H1 (cell line): ENCODE measurements at regions not wholly inside any gene's neighbourhood (a gene's known extent, or its start where the extent isn't known, plus 50 kb on each side); places are given as distances from the start of the nearest gene placed in this dataset.

ENCODE experiments used
- CTCF ChIA-PET: fragments of 300-600 bp; sonication (Branson Sonifier 250); formaldehyde crosslinking; loops from one replicate; lab custom pipeline; 2021; ENCODE audit not compliant: partially characterized antibody; lab: Charles Lee
- POLR2A ChIA-PET: fragments of 300-600 bp; sonication (Branson Sonifier 250); formaldehyde crosslinking; loops from one replicate; lab custom pipeline; 2021; ENCODE audit warnings: inconsistent platforms; ENCODE audit not compliant: partially characterized antibody; lab: Charles Lee
- DNase-seq, 2 experiments: peaks; one replicate each; pipeline versions ENCODE4 v3.0.0 to v3.0.0-alpha.2; 2010 to 2022; ENCODE audit warnings: low spot score in 2 of 2, low read depth in 1 of 2, mixed read lengths in 1 of 2
- FAIRE-seq: peaks from 2 replicates; lab custom pipeline; 2011; peaks lifted over from hg19 to GRCh38; lab: Jason Lieb, UNC
- H2AFZ ChIP-seq: 2 replicates; pipeline ENCODE4 v1.8.1; 2012; ENCODE audit warnings: low read length, inconsistent platforms
- H2AK5ac ChIP-seq: 2 replicates; pipeline ENCODE4 v1.6.1; 2013; ENCODE audit warnings: low read depth, low read length
- H2BK120ac ChIP-seq: replicated peaks from 2 replicates; pipeline ENCODE3; 2013; ENCODE audit warnings: low read depth, low read length, inconsistent platforms
- H2BK12ac ChIP-seq: 2 replicates; pipeline ENCODE4 v1.6.1; 2013; ENCODE audit warnings: low read depth, low read length
- H2BK15ac ChIP-seq: 2 replicates; pipeline ENCODE4 v1.6.1; 2013; ENCODE audit warnings: low read length
- H2BK20ac ChIP-seq: 2 replicates; pipeline ENCODE4 v1.6.1; 2013; ENCODE audit warnings: low read length
- H2BK5ac ChIP-seq: 2 replicates; pipeline ENCODE4 v1.6.1; 2013; ENCODE audit warnings: low read depth, low read length
- H3K14ac ChIP-seq: 2 replicates; pipeline ENCODE4 v1.6.1; 2013; ENCODE audit warnings: inconsistent platforms; ENCODE audit not compliant: insufficient read length
- H3K18ac ChIP-seq: 2 replicates; pipeline ENCODE4 v1.6.1; 2013; ENCODE audit warnings: low read length; ENCODE audit errors: extremely low read depth
- H3K23ac ChIP-seq: 2 replicates; pipeline ENCODE4 v1.6.1; 2013; ENCODE audit warnings: inconsistent platforms; ENCODE audit not compliant: insufficient read length
- H3K23me2 ChIP-seq: 2 replicates; pipeline ENCODE4 v1.6.1; 2013; ENCODE audit warnings: low read depth, low read length
- H3K27ac ChIP-seq: 2 replicates; pipeline ENCODE4 v1.6.1; 2011; ENCODE audit warnings: low read depth, low read length, inconsistent platforms
- H3K27me3 ChIP-seq, 4 experiments: replicated peaks in 1 of 4; 1 replicate in 1 of 4; 2 replicates in 3 of 4; pipeline versions ENCODE4 v1.6.1 to v1.8.1; 2011 to 2013; ENCODE audit warnings: low read length in 3 of 4, mild to moderate bottlenecking in 3 of 4, inconsistent platforms in 2 of 4, mixed read lengths in 2 of 4, moderate library complexity in 1 of 4; ENCODE audit not compliant: control insufficient read depth in 3 of 4, insufficient read depth in 3 of 4; ENCODE audit errors: extremely low read depth in 1 of 4
- H3K36me3 ChIP-seq, 4 experiments: 2 replicates each; pipeline versions ENCODE4 v1.6.1 to v1.8.1; 2011 to 2013; ENCODE audit warnings: mild to moderate bottlenecking in 4 of 4, low read length in 3 of 4, moderate library complexity in 2 of 4, control low read depth in 1 of 4, inconsistent platforms in 1 of 4; ENCODE audit not compliant: insufficient read depth in 4 of 4, control insufficient read depth in 2 of 4
- H3K4ac ChIP-seq: replicated peaks from 2 replicates; pipeline ENCODE3; 2013; ENCODE audit warnings: low read length, low read depth, mixed read lengths, inconsistent platforms; ENCODE audit not compliant: insufficient read length
- H3K4me1 ChIP-seq, 4 experiments: replicated peaks in 1 of 4; 1 replicate in 1 of 4; 2 replicates in 3 of 4; pipeline versions ENCODE4 v1.6.1 to v1.8.1; 2011 to 2013; ENCODE audit warnings: low read length in 3 of 4, inconsistent platforms in 2 of 4, mixed read lengths in 1 of 4; ENCODE audit not compliant: insufficient read depth in 4 of 4, control insufficient read depth in 3 of 4
- H3K4me2 ChIP-seq, 2 experiments: 2 replicates each; pipeline versions ENCODE4 v1.6.1 to v1.8.1; 2011 to 2013; ENCODE audit warnings: low read depth in 2 of 2, low read length in 2 of 2, control low read depth in 1 of 2, inconsistent platforms in 1 of 2, mild to moderate bottlenecking in 1 of 2; ENCODE audit not compliant: insufficient read depth in 1 of 2
- H3K4me3 ChIP-seq, 4 experiments: fragments of 200-600, 300-600 bp in 1 of 4; sonication (generic), shearing (Covaris generic), sonication (Bioruptor Twin) in 1 of 4; 2 replicates each; pipeline versions ENCODE4 v1.5.1 to v1.8.1; 2011 to 2016; ENCODE audit warnings: low read length in 4 of 4, low read depth in 3 of 4, control low read depth in 2 of 4, inconsistent platforms in 2 of 4, mild to moderate bottlenecking in 2 of 4, mixed read lengths in 1 of 4, moderate library complexity in 1 of 4; ENCODE audit not compliant: insufficient read depth in 2 of 4; ENCODE audit errors: extremely low read depth in 1 of 4
- H3K56ac ChIP-seq: replicated peaks from 2 replicates; pipeline ENCODE3; 2013; ENCODE audit warnings: low read depth, mild to moderate bottlenecking, mixed read lengths, low read length, inconsistent platforms; ENCODE audit not compliant: insufficient read length
- H3K79me1 ChIP-seq: 2 replicates; pipeline ENCODE4 v1.6.1; 2013; ENCODE audit warnings: low read depth, low read length, control low read depth
- H3K79me2 ChIP-seq, 2 experiments: 2 replicates each; pipeline versions ENCODE4 v1.6.1 to v1.8.1; 2012 to 2013; ENCODE audit warnings: low read length in 2 of 2, mild to moderate bottlenecking in 2 of 2, inconsistent platforms in 1 of 2; ENCODE audit not compliant: insufficient read depth in 2 of 2, control insufficient read depth in 1 of 2
- H3K9ac ChIP-seq, 4 experiments: replicated peaks in 1 of 4; 1 replicate in 1 of 4; 2 replicates in 3 of 4; pipeline versions ENCODE4 v1.6.1 to v1.8.1; 2011 to 2013; ENCODE audit warnings: low read depth in 3 of 4, low read length in 3 of 4, control low read depth in 2 of 4, mild to moderate bottlenecking in 2 of 4, moderate library complexity in 2 of 4, inconsistent platforms in 1 of 4; ENCODE audit errors: extremely low read depth in 1 of 4
- H3K9me3 ChIP-seq, 2 experiments: 2 replicates each; pipeline versions ENCODE4 v1.6.1 to v1.8.1; 2012 to 2013; ENCODE audit warnings: mild to moderate bottlenecking in 2 of 2, moderate library complexity in 2 of 2, control low read depth in 1 of 2, inconsistent platforms in 1 of 2, low read depth in 1 of 2, low read length in 1 of 2, mixed read lengths in 1 of 2; ENCODE audit not compliant: insufficient read depth in 2 of 2
- H4K20me1 ChIP-seq, 2 experiments: replicated peaks in 1 of 2; 2 replicates each; pipeline versions ENCODE3 to v1.8.1; 2011 to 2013; ENCODE audit warnings: inconsistent platforms in 2 of 2, low read length in 2 of 2, mild to moderate bottlenecking in 1 of 2; ENCODE audit not compliant: insufficient read depth in 2 of 2, control insufficient read depth in 1 of 2
- H4K5ac ChIP-seq: 2 replicates; pipeline ENCODE4 v1.6.1; 2013; ENCODE audit warnings: low read length, low read depth, mixed read lengths, inconsistent platforms; ENCODE audit not compliant: insufficient read length
- H4K8ac ChIP-seq: 2 replicates; pipeline ENCODE4 v1.8.0; 2013; ENCODE audit warnings: mild to moderate bottlenecking, moderate library complexity, low read length, inconsistent platforms; ENCODE audit not compliant: insufficient read depth; ENCODE audit errors: extremely low read depth
- H4K91ac ChIP-seq: replicated peaks from 2 replicates; pipeline ENCODE3; 2013; ENCODE audit warnings: low read length, mixed read lengths, inconsistent platforms; ENCODE audit not compliant: insufficient read length
- CTBP2 ChIP-seq: IDR thresholded peaks from 2 replicates; pipeline ENCODE4 v1.7.0; 2011; ENCODE audit warnings: borderline replicate concordance, mild to moderate bottlenecking, moderate library complexity, mixed read lengths, low read length; ENCODE audit not compliant: insufficient read depth, insufficient read length
- GABPA ChIP-seq: IDR thresholded peaks from 2 replicates; pipeline ENCODE4 v1.6.1; 2011; ENCODE audit warnings: mild to moderate bottlenecking, low read length, moderate library complexity, borderline replicate concordance; ENCODE audit not compliant: insufficient read depth
- JUN ChIP-seq: IDR thresholded peaks from 2 replicates; pipeline ENCODE4 v1.6.1; 2011; ENCODE audit warnings: low read depth, mild to moderate bottlenecking, improper control_type of control experiment, low read length
- POU5F1 ChIP-seq: IDR thresholded peaks from 2 replicates; pipeline ENCODE4 v1.6.1; 2011; ENCODE audit warnings: low read depth, mild to moderate bottlenecking, low read length, moderate library complexity
- RAD21 ChIP-seq, 2 experiments: IDR thresholded peaks in 1 of 2; conservative IDR thresholded peaks in 1 of 2; 2 replicates each; pipeline ENCODE4 v1.6.1; 2011; ENCODE audit warnings: low read depth in 2 of 2, low read length in 2 of 2, improper control_type of control experiment in 1 of 2, inconsistent platforms in 1 of 2, mild to moderate bottlenecking in 1 of 2, moderate library complexity in 1 of 2
- RXRA ChIP-seq: IDR thresholded peaks from 2 replicates; pipeline ENCODE4 v1.6.1; 2011; ENCODE audit warnings: low read depth, mild to moderate bottlenecking, low read length, moderate library complexity; ENCODE audit not compliant: insufficient read depth
- ZNF274 ChIP-seq: IDR thresholded peaks from 2 replicates; pipeline ENCODE4 v1.7.0; 2012; ENCODE audit warnings: low read length, borderline replicate concordance; ENCODE audit errors: extremely low read depth
- WGBS, 2 experiments: shearing (Covaris generic) in 1 of 2; methylation state at CpG; one replicate each; pipeline versions ENCODE4 v1.1.6 to v1.1.7; 2013 to 2015; ENCODE audit warnings: low lambda C conversion rate in 2 of 2, mixed read lengths in 2 of 2, inconsistent platforms in 1 of 2, low coverage in 1 of 2, missing lambda C conversion rate in 1 of 2; ENCODE audit not compliant: insufficient replicate concordance in 2 of 2, insufficient coverage in 1 of 2, insufficient read length in 1 of 2; ENCODE audit errors: extremely low coverage in 1 of 2, missing lambda C conversion rate in 1 of 2; 5-methylcytosine and 5-hydroxymethylcytosine counted together
- TF ChIP-seq, protein P1 (sequence below), 3 experiments: IDR thresholded peaks; 1 replicate in 2 of 3; 2 replicates in 1 of 3; pipeline versions ENCODE4 v1.5.1 to v1.6.1; 2011; ENCODE audit warnings: low read length in 3 of 3, mild to moderate bottlenecking in 3 of 3, inconsistent platforms in 2 of 3, low read depth in 1 of 3, moderate library complexity in 1 of 3; ENCODE audit not compliant: insufficient read depth in 1 of 3; ENCODE audit errors: control extremely low read depth in 1 of 3

DNA sequence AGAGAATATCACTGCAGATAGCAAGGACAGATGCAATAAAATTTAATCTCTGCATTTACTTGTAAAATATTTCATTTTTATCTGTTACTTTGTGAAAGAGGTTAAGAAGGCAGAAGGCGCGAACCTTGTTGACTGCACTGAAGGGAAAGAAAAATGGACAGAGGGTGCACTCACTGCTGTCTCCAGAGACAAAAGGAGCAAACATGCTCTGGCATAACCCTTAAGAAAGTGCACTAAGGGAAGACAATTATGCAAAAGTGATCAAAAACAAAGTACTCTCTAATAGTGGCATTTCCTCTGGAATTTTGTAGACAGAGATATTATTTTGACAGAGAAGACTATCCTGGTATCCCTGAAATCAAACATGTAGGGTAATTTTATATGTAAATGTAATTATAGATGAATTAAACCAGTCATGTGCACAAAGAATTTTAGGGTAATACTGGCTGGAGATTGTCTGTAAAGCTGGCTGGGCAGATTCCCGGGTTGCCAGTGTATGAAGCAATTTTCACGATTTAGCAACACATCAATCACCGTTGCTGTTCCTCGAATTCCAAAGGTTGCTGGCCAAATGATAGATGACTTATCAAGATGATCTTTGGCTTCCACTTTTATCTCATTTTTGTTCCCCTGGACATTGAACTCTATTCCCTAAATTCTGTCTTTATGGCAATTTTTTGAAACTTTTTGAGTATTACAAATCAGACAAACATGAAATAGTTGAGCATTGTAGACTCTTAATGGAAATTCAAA is 1176.9 kb downstream of the SUCLG1 start:
- Histone ChIP-seq H4K91ac (no peak overlapping the region), H3K56ac (no peak overlapping the region), H3K4me3 (no peak overlapping the region), H3K23ac (no peak overlapping the region), H3K4me1 (no peaks in the 10 kb centered on the region; a peak in 1 of 7 replicates), H3K79me2 (no peaks in the 10 kb centered on the region), H3K36me3 (peaks cover 0 to 19% (median 6%) of the 10 kb centered on the region in 4 experiments; a peak in 2 of 8 replicates), H3K18ac (0 out of 2 replicates have a peak overlapping the region, but pooled peaks have one; percentile 39), H3K4me2 (no peak overlapping the region), H2BK12ac (0 out of 2 replicates have a peak overlapping the region, but pooled peaks have one; percentile 64), H4K8ac (no peak overlapping the region), H3K27me3 (no peaks in the 10 kb centered on the region), H4K5ac (peak overlapping the region; percentile 88), H2BK5ac (no peak overlapping the region; the same call in 1 of the 2 replicates), H3K27ac (no peak overlapping the region), H3K14ac (no peak overlapping the region), H2BK120ac (no peak overlapping the region), H3K79me1 (no peaks in the 10 kb centered on the region), H3K9me3 (peaks cover 8 to 22% of the 10 kb centered on the region in 2 experiments; a peak in 3 of 4 replicates), H3K4ac (no peak overlapping the region), H3K9ac (no peak overlapping the region), H2BK20ac (peak overlapping the region; percentile 87; the same call in 1 of the 2 replicates), H4K20me1 (no peaks in the 10 kb centered on the region), H2AFZ (no peak overlapping the region), H2AK5ac (no peak overlapping the region), H3K23me2 (no peaks in the 10 kb centered on the region), H2BK15ac (no peak overlapping the region)
- ChIA-PET CTCF (no interaction called here), POLR2A (no interaction called here)
- DNase-seq, result no peak
- 88% methylated on average over 6 of the region's 6 CpGs; no CpG with 5 or more reads in 1 of the 2 experiments for WGBS, 2 experiments
- no peak for FAIRE-seq
- TF ChIP-seq ZNF274 (no peak), RAD21 (IDR thresholded peaks at IDR 0.05 in 1 of 2, conservative IDR thresholded peaks at IDR 0.05 in 1 of 2; ENCODE audit: low read depth in 2 of 2, low read length in 2 of 2) (no peak), POU5F1 (no peak), RXRA (no peak), CTBP2 (no peak), JUN (no peak), GABPA (no peak)
- TF ChIP-seq, protein P1, sequence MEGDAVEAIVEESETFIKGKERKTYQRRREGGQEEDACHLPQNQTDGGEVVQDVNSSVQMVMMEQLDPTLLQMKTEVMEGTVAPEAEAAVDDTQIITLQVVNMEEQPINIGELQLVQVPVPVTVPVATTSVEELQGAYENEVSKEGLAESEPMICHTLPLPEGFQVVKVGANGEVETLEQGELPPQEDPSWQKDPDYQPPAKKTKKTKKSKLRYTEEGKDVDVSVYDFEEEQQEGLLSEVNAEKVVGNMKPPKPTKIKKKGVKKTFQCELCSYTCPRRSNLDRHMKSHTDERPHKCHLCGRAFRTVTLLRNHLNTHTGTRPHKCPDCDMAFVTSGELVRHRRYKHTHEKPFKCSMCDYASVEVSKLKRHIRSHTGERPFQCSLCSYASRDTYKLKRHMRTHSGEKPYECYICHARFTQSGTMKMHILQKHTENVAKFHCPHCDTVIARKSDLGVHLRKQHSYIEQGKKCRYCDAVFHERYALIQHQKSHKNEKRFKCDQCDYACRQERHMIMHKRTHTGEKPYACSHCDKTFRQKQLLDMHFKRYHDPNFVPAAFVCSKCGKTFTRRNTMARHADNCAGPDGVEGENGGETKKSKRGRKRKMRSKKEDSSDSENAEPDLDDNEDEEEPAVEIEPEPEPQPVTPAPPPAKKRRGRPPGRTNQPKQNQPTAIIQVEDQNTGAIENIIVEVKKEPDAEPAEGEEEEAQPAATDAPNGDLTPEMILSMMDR (IDR thresholded peaks at IDR 0.05; ENCODE audit: control extremely low read depth in 1 of 3, insufficient read depth in 1 of 3, low read depth in 1 of 3, low read length in 3 of 3), result no peak
